HepG2 (cell line): ENCODE measurements at regions not wholly inside any gene's neighbourhood (a gene's known extent, or its start where the extent isn't known, plus 50 kb on each side); places are given as distances from the start of the nearest gene placed in this dataset.

ENCODE experiments used
- ATAC-seq: fragments of 200-7000 bp; cut with Tn5 transposase; 3 replicates; pipeline ENCODE4 v1.9.1; 2020; ENCODE audit warnings: mild to moderate bottlenecking, moderate library complexity
- BruUV-seq: library from RNA; stranded (reverse); fragments of 400-500 nt; replicated peaks from 2 replicates; lab custom pipeline; 2021; lab: Mats Ljungman, UMichigan
- CTCF ChIA-PET: fragments of 300-600 bp; formaldehyde crosslinking; extraction: SDS; loops from one replicate; lab custom pipeline; 2021; ENCODE audit warnings: low total read pairs, inconsistent platforms, low intra/inter-chr PET ratio; lab: Yijun Ruan, JAX
- POLR2A ChIA-PET: fragments of 350-600 bp; sonication (Branson Sonifier 250); formaldehyde crosslinking; loops from one replicate; lab custom pipeline; 2020; ENCODE audit warnings: antibody characterized with exemption, inconsistent platforms; lab: Yijun Ruan, JAX
- DNase-seq: peaks from one replicate; pipeline ENCODE4 v3.0.0-alpha.2; 2015; ENCODE audit warnings: low spot score
- FAIRE-seq: peaks from 3 replicates; lab custom pipeline; 2011; peaks lifted over from hg19 to GRCh38; lab: Jason Lieb, UNC
- H2AFZ ChIP-seq: one replicate; pipeline ENCODE4 v1.6.1; 2011; ENCODE audit warnings: low read length, inconsistent platforms
- H3K27ac ChIP-seq: fragments of 300-600 bp; 3 replicates; pipeline ENCODE4 v1.8.0; 2011; ENCODE audit warnings: mixed run types, mild to moderate bottlenecking, mixed read lengths, low read length, inconsistent platforms; ENCODE audit not compliant: insufficient read depth; ENCODE audit errors: extremely low read length
- H3K27me3 ChIP-seq, 2 experiments: fragments of 200-600 bp in 1 of 2; 2 replicates in 1 of 2; 3 replicates in 1 of 2; pipeline versions ENCODE4 v1.6.0 to v1.8.0; 2011; ENCODE audit warnings: low read length in 2 of 2, mild to moderate bottlenecking in 2 of 2, moderate library complexity in 2 of 2, inconsistent platforms in 1 of 2; ENCODE audit not compliant: insufficient read depth in 2 of 2, control insufficient read depth in 1 of 2
- H3K36me3 ChIP-seq, 2 experiments: fragments of 200-600 bp in 1 of 2; replicated peaks in 1 of 2; 2 replicates in 1 of 2; 3 replicates in 1 of 2; pipeline versions ENCODE4 v1.5.1 to v1.8.0; 2011; ENCODE audit warnings: low read length in 2 of 2, inconsistent platforms in 1 of 2; ENCODE audit not compliant: insufficient read depth in 2 of 2, control insufficient read depth in 1 of 2
- H3K4me1 ChIP-seq: 2 replicates; pipeline ENCODE4 v1.5.1; 2012; ENCODE audit warnings: low read length, inconsistent platforms; ENCODE audit not compliant: insufficient read depth
- H3K4me2 ChIP-seq: 2 replicates; pipeline ENCODE4 v1.6.0; 2011; ENCODE audit warnings: low read depth, low read length, inconsistent platforms
- H3K4me3 ChIP-seq, 3 experiments: fragments of 200-600 bp in 1 of 3; sonication (generic), shearing (Covaris generic) in 1 of 3; replicated peaks in 1 of 3; 2 replicates each; pipeline ENCODE4 v1.5.1; 2011 to 2016; ENCODE audit warnings: low read length in 3 of 3, inconsistent platforms in 2 of 3, low read depth in 2 of 3, mild to moderate bottlenecking in 2 of 3, control low read depth in 1 of 3, mixed read lengths in 1 of 3; ENCODE audit not compliant: insufficient read depth in 1 of 3
- H3K79me2 ChIP-seq: one replicate; pipeline ENCODE4 v1.6.1; 2011; ENCODE audit warnings: low read length, inconsistent platforms; ENCODE audit not compliant: insufficient read depth
- H3K9ac ChIP-seq: 2 replicates; pipeline ENCODE4 v1.6.0; 2011; ENCODE audit warnings: mild to moderate bottlenecking, low read depth, low read length, inconsistent platforms; ENCODE audit not compliant: insufficient read depth
- H3K9me3 ChIP-seq: 2 replicates; pipeline ENCODE4 v1.5.1; 2012; ENCODE audit warnings: mild to moderate bottlenecking, low read length
- H4K20me1 ChIP-seq: 2 replicates; pipeline ENCODE4 v1.6.0; 2011; ENCODE audit warnings: inconsistent platforms, mild to moderate bottlenecking, low read length, moderate library complexity; ENCODE audit not compliant: insufficient read depth
- ETV6 ChIP-seq: sonication (generic); formaldehyde crosslinking; conservative IDR thresholded peaks from 2 replicates; pipeline ENCODE4 v1.4.0; 2020; ENCODE audit warnings: missing genetic modification reagents
- SIX4 ChIP-seq: sonication (generic); formaldehyde crosslinking; IDR thresholded peaks from 2 replicates; pipeline ENCODE4 v1.4.0; 2020; ENCODE audit warnings: missing genetic modification reagents
- TOE1 ChIP-seq: sonication (generic); formaldehyde crosslinking; IDR thresholded peaks from 2 replicates; pipeline ENCODE4 v1.4.0; 2020; ENCODE audit warnings: mild to moderate bottlenecking, missing genetic modification reagents
- ZMYM4 ChIP-seq: sonication (generic); formaldehyde crosslinking; IDR thresholded peaks from 2 replicates; pipeline ENCODE4 v1.8.1; 2023; ENCODE audit warnings: mild to moderate bottlenecking, missing genetic modification reagents
- ZNF17 ChIP-seq: sonication (generic); formaldehyde crosslinking; IDR thresholded peaks from 2 replicates; pipeline ENCODE4 v1.5.0; 2020; ENCODE audit warnings: mild to moderate bottlenecking, missing genetic modification reagents
- WGBS: methylation state at CpG from one replicate; pipeline ENCODE4 v1.1.6; 2017; ENCODE audit warnings: low lambda C conversion rate; 5-methylcytosine and 5-hydroxymethylcytosine counted together
- in situ Hi-C: cut with HindIII; loops from 2 replicates; pipeline ENCODE4 v1.10.0; 2017; ENCODE audit warnings: low pct_unique_long_range_greater_than_20kb; ENCODE audit not compliant: extremely low pct_ligation_motif_present
- intact Hi-C: fragments of 100-400 bp; cut with micrococcal nuclease; formaldehyde crosslinking; loops from one replicate; pipeline ENCODE4 v1.10.0; 2022; ENCODE audit not compliant: unreplicated experiment
- TF ChIP-seq, protein P1 (sequence below): sonication (generic); formaldehyde crosslinking; IDR thresholded peaks from 2 replicates; pipeline ENCODE4 v1.4.0; 2020; ENCODE audit warnings: missing genetic modification reagents
- TF ChIP-seq, protein P2 (sequence below): sonication (generic); formaldehyde crosslinking; conservative IDR thresholded peaks from 2 replicates; pipeline ENCODE4 v1.4.0; 2020; ENCODE audit warnings: missing genetic modification reagents

DNA sequence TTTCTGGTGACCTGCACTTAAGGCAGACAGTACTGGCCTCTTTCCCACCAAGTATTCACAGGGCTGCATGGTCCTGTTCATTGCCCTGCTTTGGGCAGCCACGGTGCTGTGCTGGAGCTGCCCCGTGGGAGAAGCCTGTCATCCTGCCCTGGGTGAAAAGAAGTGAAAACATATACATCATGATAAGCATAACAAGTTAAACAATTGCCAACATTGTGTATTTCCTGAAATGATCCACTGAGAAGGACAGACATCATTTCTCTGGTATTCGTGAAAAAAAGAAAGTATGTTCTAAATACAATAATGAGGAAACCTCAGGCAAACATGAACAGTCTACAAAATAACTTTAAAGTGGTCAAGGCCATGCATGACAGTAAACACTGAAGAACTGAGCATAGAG is 393.1 kb downstream of the TMEM135 start:
- 1% methylated on average over 3 of the region's 3 CpGs for WGBS
- no peaks in the 10 kb centered on the region; a peak in 2 of 5 replicates for H3K27me3 ChIP-seq
- H3K9me3 ChIP-seq = no peaks in the 10 kb centered on the region
- intact Hi-C loops (no loop called here), in situ Hi-C loops (no loop called here)
- H3K4me3 ChIP-seq = no peak overlapping the region
- no peak for TF ChIP-seq SIX4 (CRISPR knock-in tag)
- no peak for TF ChIP-seq ZMYM4 (CRISPR knock-in tag)
- TF ChIP-seq TOE1 (CRISPR knock-in tag) = no peak
- TF ChIP-seq ETV6 (CRISPR knock-in tag) = no peak
- TF ChIP-seq, protein P1, sequence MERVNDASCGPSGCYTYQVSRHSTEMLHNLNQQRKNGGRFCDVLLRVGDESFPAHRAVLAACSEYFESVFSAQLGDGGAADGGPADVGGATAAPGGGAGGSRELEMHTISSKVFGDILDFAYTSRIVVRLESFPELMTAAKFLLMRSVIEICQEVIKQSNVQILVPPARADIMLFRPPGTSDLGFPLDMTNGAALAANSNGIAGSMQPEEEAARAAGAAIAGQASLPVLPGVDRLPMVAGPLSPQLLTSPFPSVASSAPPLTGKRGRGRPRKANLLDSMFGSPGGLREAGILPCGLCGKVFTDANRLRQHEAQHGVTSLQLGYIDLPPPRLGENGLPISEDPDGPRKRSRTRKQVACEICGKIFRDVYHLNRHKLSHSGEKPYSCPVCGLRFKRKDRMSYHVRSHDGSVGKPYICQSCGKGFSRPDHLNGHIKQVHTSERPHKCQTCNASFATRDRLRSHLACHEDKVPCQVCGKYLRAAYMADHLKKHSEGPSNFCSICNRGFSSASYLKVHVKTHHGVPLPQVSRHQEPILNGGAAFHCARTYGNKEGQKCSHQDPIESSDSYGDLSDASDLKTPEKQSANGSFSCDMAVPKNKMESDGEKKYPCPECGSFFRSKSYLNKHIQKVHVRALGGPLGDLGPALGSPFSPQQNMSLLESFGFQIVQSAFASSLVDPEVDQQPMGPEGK (CRISPR knock-in tag) = no peak
- TF ChIP-seq, protein P2, sequence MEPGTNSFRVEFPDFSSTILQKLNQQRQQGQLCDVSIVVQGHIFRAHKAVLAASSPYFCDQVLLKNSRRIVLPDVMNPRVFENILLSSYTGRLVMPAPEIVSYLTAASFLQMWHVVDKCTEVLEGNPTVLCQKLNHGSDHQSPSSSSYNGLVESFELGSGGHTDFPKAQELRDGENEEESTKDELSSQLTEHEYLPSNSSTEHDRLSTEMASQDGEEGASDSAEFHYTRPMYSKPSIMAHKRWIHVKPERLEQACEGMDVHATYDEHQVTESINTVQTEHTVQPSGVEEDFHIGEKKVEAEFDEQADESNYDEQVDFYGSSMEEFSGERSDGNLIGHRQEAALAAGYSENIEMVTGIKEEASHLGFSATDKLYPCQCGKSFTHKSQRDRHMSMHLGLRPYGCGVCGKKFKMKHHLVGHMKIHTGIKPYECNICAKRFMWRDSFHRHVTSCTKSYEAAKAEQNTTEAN = no peak
- TF ChIP-seq ZNF17 = no peak
- no peak overlapping the region for H2AFZ ChIP-seq
- no peak overlapping the region for H3K27ac ChIP-seq
- H3K4me1 ChIP-seq = no peaks in the 10 kb centered on the region
- no peak for ATAC-seq
- no peaks in the 10 kb centered on the region for H3K36me3 ChIP-seq
- FAIRE-seq = no peak
- no TSS peak for BruUV-seq
- ChIA-PET POLR2A (no interaction called here), CTCF (no interaction called here)
- H4K20me1 ChIP-seq = no peaks in the 10 kb centered on the region
- no peak overlapping the region for H3K9ac ChIP-seq
- no peak overlapping the region for H3K4me2 ChIP-seq
- H3K79me2 ChIP-seq = no peaks in the 10 kb centered on the region
- no peak for DNase-seq
